Type B pancreatic cell (in vitro differentiated cells): ENCODE measurements at regions not wholly inside any gene's neighbourhood (a gene's known extent, or its start where the extent isn't known, plus 50 kb on each side); places are given as distances from the start of the nearest gene placed in this dataset.

Source experiments
- DNase-seq: peaks from one replicate; pipeline ENCODE4 v3.0.0; 2021; ENCODE audit warnings: mixed read lengths; ENCODE audit not compliant: unreplicated experiment; ENCODE audit errors: extremely low spot score
- H3K27ac Mint-ChIP-seq: 2 replicates; pipeline ENCODE4 v1.8.0; 2021; ENCODE audit warnings: mild to moderate bottlenecking, mixed read lengths
- H3K27me3 Mint-ChIP-seq: 2 replicates; pipeline ENCODE4 v1.8.0; 2021; ENCODE audit warnings: mixed read lengths
- H3K36me3 Mint-ChIP-seq: 2 replicates; pipeline ENCODE4 v1.8.0; 2021; ENCODE audit warnings: mixed read lengths
- H3K4me1 Mint-ChIP-seq: one replicate; pipeline ENCODE4 v1.8.0; 2021; ENCODE audit warnings: mixed read lengths; ENCODE audit not compliant: unreplicated experiment
- H3K4me3 Mint-ChIP-seq: 2 replicates; pipeline ENCODE4 v1.8.0; 2021; ENCODE audit warnings: mild to moderate bottlenecking, mixed read lengths
- H3K9me3 Mint-ChIP-seq: 2 replicates; pipeline ENCODE4 v1.8.0; 2021; ENCODE audit warnings: mixed read lengths
- CTCF ChIP-seq: fragments of 200-600 bp; sonication (generic); conservative IDR thresholded peaks from 2 replicates; pipeline ENCODE4 v1.5.0; 2021; ENCODE audit warnings: antibody characterized with exemption, mild to moderate bottlenecking

DNA sequence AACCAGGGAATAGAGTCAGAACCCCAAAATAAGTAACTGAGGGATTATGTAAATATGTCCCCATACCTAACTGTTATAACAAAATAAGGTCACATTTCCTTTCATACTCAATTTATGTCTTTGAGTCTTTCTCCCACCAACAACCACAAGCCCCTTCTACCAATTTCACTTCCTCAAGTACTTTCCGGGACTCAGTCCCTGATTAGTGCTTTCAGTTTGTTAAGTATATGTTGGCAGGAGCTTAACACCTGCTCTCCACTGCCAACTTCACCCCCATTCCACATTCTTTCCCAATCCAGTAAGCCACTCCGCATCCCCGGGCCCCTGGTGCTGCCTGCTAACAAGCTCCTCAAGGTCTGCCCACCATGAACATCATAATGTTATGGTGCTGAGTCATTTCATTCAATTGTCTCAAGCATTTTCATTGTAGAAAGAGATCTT is 71.3 kb upstream of the SPRY1 start:
- no peak for TF ChIP-seq CTCF
- Mint-ChIP-seq H3K9me3 (peaks cover 11% of the 10 kb centered on the region), H3K27me3 (no peaks in the 10 kb centered on the region), H3K27ac (no peak overlapping the region), H3K4me1 (peaks cover 4% of the 10 kb centered on the region), H3K36me3 (peaks cover 15% of the 10 kb centered on the region), H3K4me3 (no peak overlapping the region)
- no peak for DNase-seq

DNA sequence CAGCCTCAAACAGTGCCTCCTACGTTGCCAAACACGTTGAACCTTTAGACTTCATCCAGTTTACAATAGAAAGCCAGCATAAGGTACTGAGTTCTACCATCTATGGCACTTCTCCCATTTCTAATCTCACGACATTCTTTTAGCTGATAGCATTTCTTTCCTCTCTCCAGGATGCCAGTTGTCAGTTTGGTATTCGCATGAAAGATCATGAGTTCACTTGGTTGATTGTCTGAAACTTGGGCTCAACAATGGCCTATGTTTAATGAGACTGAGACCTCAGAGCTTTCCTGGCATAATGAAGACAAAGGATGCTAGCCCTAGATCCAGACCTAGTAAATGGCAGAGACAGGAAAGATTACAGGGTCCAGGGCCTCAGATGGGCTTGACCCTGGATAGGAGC is 69.2 kb upstream of the SPRY1 start:
- Mint-ChIP-seq H3K36me3 (peaks cover 3% of the 10 kb centered on the region), H3K4me1 (peaks cover 4% of the 10 kb centered on the region), H3K9me3 (peaks cover 3% of the 10 kb centered on the region), H3K27me3 (no peaks in the 10 kb centered on the region), H3K4me3 (no peak overlapping the region), H3K27ac (no peak overlapping the region)
- DNase-seq = no peak
- no peak for TF ChIP-seq CTCF

- Mint-ChIP-seq H3K4me3 (no peak overlapping the region), H3K27ac (no peak overlapping the region)
- TF ChIP-seq CTCF = no peak
These were observed 68.7 kb upstream of the SPRY1 start for GRCh38 chr4:123327846-123328429.

GRCh38 chr4:123338715-123339114 is 57.9 kb upstream of the SPRY1 start:
- H3K36me3 Mint-ChIP-seq = no peaks in the 10 kb centered on the region
- H3K9me3 Mint-ChIP-seq = peaks cover 8% of the 10 kb centered on the region
- H3K27ac Mint-ChIP-seq = no peak overlapping the region
- H3K27me3 Mint-ChIP-seq = no peaks in the 10 kb centered on the region
- no peak overlapping the region for H3K4me3 Mint-ChIP-seq
- TF ChIP-seq CTCF = no peak
- DNase-seq = no peak
- H3K4me1 Mint-ChIP-seq = peaks cover 15% of the 10 kb centered on the region

More at GRCh38 chr4:123327846-123328429, 68.7 kb upstream of the SPRY1 start:
- Mint-ChIP-seq H3K4me1 (peaks cover 4% of the 10 kb centered on the region), H3K36me3 (no peaks in the 10 kb centered on the region), H3K27me3 (no peaks in the 10 kb centered on the region), H3K9me3 (peaks cover 3% of the 10 kb centered on the region)
- no peak for DNase-seq

DNA sequence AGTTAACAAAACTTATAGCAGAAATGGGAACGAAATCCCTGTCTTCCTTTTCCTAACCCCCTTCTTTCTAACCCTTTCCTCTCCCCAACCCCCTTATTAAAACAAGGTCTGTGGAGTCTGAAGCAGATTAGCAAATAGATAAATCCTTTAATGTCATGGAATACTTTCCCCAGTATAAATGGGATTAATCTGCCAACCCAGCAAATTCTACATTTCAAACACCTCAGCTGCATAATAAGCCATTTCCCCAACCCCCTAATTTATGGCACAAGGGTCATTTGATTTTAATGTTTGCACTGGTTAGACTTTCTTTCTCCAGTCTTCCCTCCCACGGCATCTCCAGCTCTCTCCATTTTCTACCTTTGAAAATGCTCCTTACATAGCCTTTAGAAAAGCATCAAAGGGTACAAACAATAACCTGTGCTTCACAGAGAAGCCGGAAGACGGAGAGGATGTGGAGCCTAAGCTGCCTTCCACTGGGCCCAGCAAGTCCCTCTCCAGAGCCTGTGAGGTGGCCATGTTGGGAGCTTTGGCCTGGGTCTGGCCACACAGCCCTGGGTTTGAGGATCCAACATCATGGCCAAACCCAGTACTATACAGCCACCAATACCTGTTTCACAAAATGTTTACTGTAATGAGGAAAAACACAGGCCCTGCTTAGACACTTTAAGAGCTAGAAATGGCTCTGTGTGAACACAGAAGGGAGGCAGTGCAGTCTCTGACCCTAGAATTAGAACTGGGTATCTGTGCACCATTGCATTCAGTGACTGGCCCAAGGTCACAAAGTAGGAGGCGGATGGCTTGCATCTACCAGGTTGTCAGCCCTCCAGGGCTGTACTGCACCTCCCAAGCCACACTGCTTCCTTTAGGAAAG is 56.9 kb upstream of the SPRY1 start:
- H3K27me3 Mint-ChIP-seq = no peaks in the 10 kb centered on the region
- DNase-seq = no peak
- H3K4me1 Mint-ChIP-seq = peaks cover 15% of the 10 kb centered on the region
- H3K4me3 Mint-ChIP-seq = no peak overlapping the region
- H3K36me3 Mint-ChIP-seq = no peaks in the 10 kb centered on the region
- no peak overlapping the region for H3K27ac Mint-ChIP-seq
- H3K9me3 Mint-ChIP-seq = peaks cover 5% of the 10 kb centered on the region
- TF ChIP-seq CTCF = no peak
